GM12878 (cell line): ENCODE measurements at regions not wholly inside any gene's neighbourhood (a gene's known extent, or its start where the extent isn't known, plus 50 kb on each side); places are given as distances from the start of the nearest gene placed in this dataset.

Experiments used
- ATAC-seq: fragments of 200-7000 bp; cut with Tn5 transposase; 3 replicates; pipeline ENCODE4 v1.9.1; 2020; ENCODE audit warnings: mild to moderate bottlenecking, moderate library complexity
- BruUV-seq: library from RNA; stranded (reverse); fragments of 400-500 nt; replicated peaks from 2 replicates; lab custom pipeline; 2021; lab: Mats Ljungman, UMichigan
- CTCF ChIA-PET: fragments of 300-600 bp; sonication (Branson Sonifier 250); formaldehyde crosslinking; extraction: SDS; loops from one replicate; lab custom pipeline; 2021; ENCODE audit warnings: inconsistent platforms; lab: Yijun Ruan, JAX
- POLR2A ChIA-PET: fragments of 350-600 bp; formaldehyde crosslinking; extraction: SDS; loops from one replicate; lab custom pipeline; 2021; ENCODE audit warnings: inconsistent platforms; lab: Charles Lee
- RAD21 ChIA-PET: fragments of 300-600 bp; sonication (Branson Sonifier 250); formaldehyde crosslinking; loops from one replicate; lab custom pipeline; 2023; ENCODE audit warnings: antibody characterized with exemption; ENCODE audit not compliant: unreplicated experiment; lab: Charles Lee
- SMC1A ChIA-PET: fragments of 300-600 bp; sonication (Branson Sonifier 250); formaldehyde crosslinking; loops from one replicate; lab custom pipeline; 2023; ENCODE audit not compliant: unreplicated experiment, uncharacterized antibody; lab: Charles Lee
- DNase-seq: peaks from one replicate; pipeline ENCODE4 v3.0.0-alpha.2; 2011; ENCODE audit warnings: low read depth, low spot score
- FAIRE-seq: peaks from 3 replicates; lab custom pipeline; 2011; peaks lifted over from hg19 to GRCh38; lab: Jason Lieb, UNC
- H2AFZ ChIP-seq: 2 replicates; pipeline ENCODE4 v1.6.0; 2011; ENCODE audit warnings: low read depth, low read length, control low read depth; ENCODE audit not compliant: control insufficient read depth
- H3K27ac ChIP-seq: 2 replicates; pipeline ENCODE4 v1.5.1; 2011; ENCODE audit warnings: control low read depth; ENCODE audit not compliant: control insufficient read depth, insufficient read depth
- H3K27me3 ChIP-seq, 2 experiments: replicated peaks in 1 of 2; 2 replicates each; pipeline versions ENCODE4 v1.6.0 to v1.6.1; 2011; ENCODE audit warnings: low read length in 1 of 2; ENCODE audit not compliant: control insufficient read depth in 2 of 2, insufficient read depth in 2 of 2
- H3K36me3 ChIP-seq, 2 experiments: 2 replicates each; pipeline ENCODE4 v1.5.1; 2011; ENCODE audit warnings: low read length in 1 of 2; ENCODE audit not compliant: control insufficient read depth in 2 of 2, insufficient read depth in 2 of 2
- H3K4me1 ChIP-seq: 2 replicates; pipeline ENCODE4 v1.6.1; 2011; ENCODE audit warnings: mild to moderate bottlenecking, low read length, moderate library complexity, mixed read lengths; ENCODE audit not compliant: control insufficient read depth, insufficient read depth
- H3K4me2 ChIP-seq: 2 replicates; pipeline ENCODE4 v1.6.0; 2011; ENCODE audit warnings: control low read depth; ENCODE audit not compliant: control insufficient read depth, insufficient read depth
- H3K4me3 ChIP-seq: fragments of 200-600 bp; sonication (generic); 2 replicates; pipeline ENCODE4 v1.5.1; 2016
- H3K79me2 ChIP-seq: 2 replicates; pipeline ENCODE4 v1.6.0; 2011; ENCODE audit warnings: low read length; ENCODE audit not compliant: control insufficient read depth, insufficient read depth
- H3K9ac ChIP-seq: 2 replicates; pipeline ENCODE4 v1.8.0; 2011; ENCODE audit warnings: low read length, control low read depth, mixed read lengths; ENCODE audit not compliant: control insufficient read depth, insufficient read depth
- H3K9me3 ChIP-seq: replicated peaks from 3 replicates; pipeline ENCODE4 v1.5.1; 2011; ENCODE audit warnings: mild to moderate bottlenecking, low read length; ENCODE audit not compliant: control insufficient read depth, insufficient read depth
- H4K20me1 ChIP-seq: 2 replicates; pipeline ENCODE4 v1.6.0; 2011; ENCODE audit not compliant: control insufficient read depth, insufficient read depth
- GABPA ChIP-seq: IDR thresholded peaks from 2 replicates; pipeline ENCODE4 v1.6.1; 2014; ENCODE audit warnings: antibody characterized with exemption, low read depth, mild to moderate bottlenecking, inconsistent platforms
- SIN3A ChIP-seq: IDR thresholded peaks from 2 replicates; pipeline ENCODE4 v1.6.1; 2012; ENCODE audit warnings: low read depth, low read length, improper control_type of control experiment
- SREBF1 ChIP-seq: IDR thresholded peaks from 2 replicates; pipeline ENCODE4 v1.6.1; 2012; ENCODE audit warnings: mild to moderate bottlenecking, low read length
- WGBS: methylation state at CpG from one replicate; pipeline ENCODE4 v1.1.6; 2016; ENCODE audit warnings: low lambda C conversion rate; ENCODE audit not compliant: insufficient replicate concordance, insufficient coverage; ENCODE audit errors: missing lambda C conversion rate; 5-methylcytosine and 5-hydroxymethylcytosine counted together
- in situ Hi-C: fragments of 300-500 bp; cut with MboI; formaldehyde crosslinking; loops from 9 replicates; pipeline ENCODE4 v1.14.3; 2018; ENCODE audit warnings: mixed read lengths
- intact Hi-C: fragments of 100-400 bp; cut with micrococcal nuclease; formaldehyde crosslinking; loops from one replicate; pipeline ENCODE4 v1.14.2; 2022; ENCODE audit not compliant: unreplicated experiment

- ChIA-PET SMC1A (interaction anchor here (0.7 to 1.4 kb wide), 6 partner anchors 10 to 139 kb away, joined by 3 to 4 read pairs (median 4); no protein-coding TSS in a partner anchor), POLR2A (interaction anchor here (0.7 kb wide), 1 partner anchor 9 kb away, joined by 3 read pairs; no protein-coding TSS in a partner anchor), RAD21 (interaction anchor here (1.3 to 1.6 kb wide), 2 partner anchors 53 to 55 kb away, joined by 3 to 4 read pairs; no protein-coding TSS in a partner anchor), CTCF (interaction anchor here (0.5 to 2.2 kb wide), 4 partner anchors 8 to 677 kb away, joined by 3 to 9 read pairs (median 4); no protein-coding TSS in a partner anchor)
- Histone ChIP-seq H3K4me2 (no peak overlapping the region), H3K27ac (no peak overlapping the region), H4K20me1 (no peaks in the 10 kb centered on the region), H3K79me2 (no peaks in the 10 kb centered on the region), H3K9ac (no peak overlapping the region), H3K36me3 (no peaks in the 10 kb centered on the region), H3K27me3 (no peaks in the 10 kb centered on the region), H2AFZ (no peak overlapping the region), H3K4me3 (no peak overlapping the region), H3K9me3 (no peaks in the 10 kb centered on the region), H3K4me1 (no peaks in the 10 kb centered on the region)
- ATAC-seq = no peak
- intact Hi-C loops (no loop called here), in situ Hi-C loops (no loop called here)
- DNase-seq = no peak
- FAIRE-seq = no peak
- no peak for TF ChIP-seq GABPA
- no TSS peak for BruUV-seq
- 48% methylated on average over 3 of the region's 3 CpGs for WGBS
Observed at GRCh38 chr7:131164025-131164925, 163.4 kb upstream of the MKLN1 start.

- H3K79me2 ChIP-seq = no peaks in the 10 kb centered on the region
- no peak for FAIRE-seq
- RAD21 ChIA-PET = no interaction called here
- no peak overlapping the region for H3K27ac ChIP-seq
- H3K9me3 ChIP-seq = no peaks in the 10 kb centered on the region
- TF ChIP-seq SIN3A (no peak), SREBF1 (no peak)
- no peak overlapping the region for H3K4me2 ChIP-seq
- SMC1A ChIA-PET = interaction anchor here (1.2 kb wide), 1 partner anchor 10 kb away, joined by 3 read pairs; no protein-coding TSS in a partner anchor
- no peak for ATAC-seq
- intact Hi-C loops = no loop called here
- BruUV-seq = no TSS peak
- no peak for DNase-seq
- POLR2A ChIA-PET = no interaction called here
- no peak overlapping the region for H3K9ac ChIP-seq
- CTCF ChIA-PET = interaction anchor here (0.6 to 2.2 kb wide), 2 partner anchors 10 to 601 kb away, joined by 3 to 9 read pairs; no protein-coding TSS in a partner anchor
- H2AFZ ChIP-seq = no peak overlapping the region
- in situ Hi-C loops = no loop called here
- no peaks in the 10 kb centered on the region for H3K36me3 ChIP-seq
- whole genome bisulfite sequencing = 99% methylated on average over 6 of the region's 6 CpGs
- H3K4me1 ChIP-seq = no peaks in the 10 kb centered on the region
- H4K20me1 ChIP-seq = no peaks in the 10 kb centered on the region
- H3K4me3 ChIP-seq = no peak overlapping the region
- no peaks in the 10 kb centered on the region for H3K27me3 ChIP-seq
Observed at GRCh38 chr7:131166066-131166465, 161.6 kb upstream of the MKLN1 start.
